ENCODE measurements at regions not wholly inside any gene's neighbourhood (a gene's known extent, or its start where the extent isn't known, plus 50 kb on each side); places are given as distances from the start of the nearest gene placed in this dataset.

- H3K27me3 ChIP-seq (ENCODE audit: control insufficient read depth, insufficient read depth, low read length): no peaks in the 10 kb centered on the region
- H3K4me3 ChIP-seq (ENCODE audit: low read depth in 2 of 2, low read length in 2 of 2): no peak overlapping the region
- no peaks in the 10 kb centered on the region for H3K4me1 ChIP-seq (ENCODE audit: control insufficient read depth, insufficient read depth, low read length)
- POLR2A ChIA-PET: no interaction called here
- no peaks in the 10 kb centered on the region for H3K36me3 ChIP-seq (ENCODE audit: control insufficient read depth, insufficient read depth, low read length)
- DNase-seq (ENCODE audit: low read depth, low spot score): no peak
- ATAC-seq: no peak
- CTCF ChIA-PET: no interaction called here
- TF ChIP-seq TCF7L2 (IDR thresholded peaks at IDR 0.05; ENCODE audit: low read depth, low read length) (no peak), CTCF (IDR thresholded peaks at IDR 0.05) (no peak), SIN3A (IDR thresholded peaks at IDR 0.05; ENCODE audit: borderline replicate concordance, insufficient read depth, low read depth, low read length) (no peak), REST (IDR thresholded peaks at IDR 0.05; ENCODE audit: insufficient read depth in 1 of 2, low read depth in 2 of 2, low read length in 1 of 2) (no peak), POLR2AphosphoS5 (IDR thresholded peaks at IDR 0.05; ENCODE audit: low read depth, low read length) (no peak)
- in situ Hi-C loops (cut with HindIII; ENCODE audit: low pct_unique_long_range_greater_than_20kb, low sequenced_read_pairs): no loop called here
- H3K9me3 ChIP-seq (ENCODE audit: control insufficient read depth, insufficient read depth, low read depth, low read length): no peaks in the 10 kb centered on the region
- no peak overlapping the region for H3K27ac ChIP-seq (ENCODE audit: low read length)
- intact Hi-C loops (cut with micrococcal nuclease; ENCODE audit: unreplicated experiment): no loop called here
- BruUV-seq (replicated peaks): no TSS peak
These were observed 182.4 kb downstream of the TLR4 start for GRCh38 chr9:117886616-117887015.

GRCh38 chr9:117887383-117887782 lies 183.2 kb downstream of the TLR4 start:
- Histone ChIP-seq H3K9me3 (ENCODE audit: control insufficient read depth, insufficient read depth, low read depth, low read length) (no peaks in the 10 kb centered on the region), H3K27me3 (ENCODE audit: control insufficient read depth, insufficient read depth, low read length) (no peaks in the 10 kb centered on the region), H3K4me3 (ENCODE audit: low read depth in 2 of 2, low read length in 2 of 2) (no peak overlapping the region), H3K27ac (ENCODE audit: low read length) (no peak overlapping the region), H3K4me1 (ENCODE audit: control insufficient read depth, insufficient read depth, low read length) (no peaks in the 10 kb centered on the region), H3K36me3 (ENCODE audit: control insufficient read depth, insufficient read depth, low read length) (no peaks in the 10 kb centered on the region)
- DNase-seq (ENCODE audit: low read depth, low spot score) (no peak), ATAC-seq (no peak)
- intact Hi-C loops (cut with micrococcal nuclease; ENCODE audit: unreplicated experiment): no loop called here
- ChIA-PET POLR2A (no interaction called here), CTCF (no interaction called here)
- TF ChIP-seq REST (IDR thresholded peaks at IDR 0.05; ENCODE audit: insufficient read depth in 1 of 2, low read depth in 2 of 2, low read length in 1 of 2): no peak
- no peak for TF ChIP-seq POLR2AphosphoS5 (IDR thresholded peaks at IDR 0.05; ENCODE audit: low read depth, low read length)
- TF ChIP-seq TCF7L2 (IDR thresholded peaks at IDR 0.05; ENCODE audit: low read depth, low read length): no peak
- TF ChIP-seq CTCF (IDR thresholded peaks at IDR 0.05): no peak
- no peak for TF ChIP-seq SIN3A (IDR thresholded peaks at IDR 0.05; ENCODE audit: borderline replicate concordance, insufficient read depth, low read depth, low read length)
- BruUV-seq (replicated peaks): no TSS peak
- in situ Hi-C loops (cut with HindIII; ENCODE audit: low pct_unique_long_range_greater_than_20kb, low sequenced_read_pairs): no loop called here

Measured in Panc1 (cell line).